H9 (cell line): ENCODE measurements at regions not wholly inside any gene's neighbourhood (a gene's known extent, or its start where the extent isn't known, plus 50 kb on each side); places are given as distances from the start of the nearest gene placed in this dataset.
A peak's percentile ranks its signal among the peaks of the same experiment; 100 is the strongest.

Experiments
- DNase-seq: peaks from one replicate; pipeline ENCODE4 v3.0.0-alpha.2; 2017
- H2AFZ ChIP-seq: one replicate; pipeline ENCODE4 v1.6.1; 2013; ENCODE audit warnings: mild to moderate bottlenecking, low read length, control low read depth, moderate library complexity
- H2AK5ac ChIP-seq: 2 replicates; pipeline ENCODE4 v1.6.1; 2013; ENCODE audit warnings: low read length, control low read depth, mixed read lengths; ENCODE audit not compliant: insufficient read length
- H2BK120ac ChIP-seq: one replicate; pipeline ENCODE4 v1.6.1; 2013; ENCODE audit warnings: low read depth, mild to moderate bottlenecking, low read length, control low read depth, inconsistent platforms; ENCODE audit not compliant: poor library complexity, severe bottlenecking
- H2BK12ac ChIP-seq: 2 replicates; pipeline ENCODE4 v1.6.1; 2013; ENCODE audit warnings: low read length, control low read depth, mixed read lengths, low read depth; ENCODE audit not compliant: insufficient read length
- H2BK15ac ChIP-seq: 2 replicates; pipeline ENCODE4 v1.6.1; 2013; ENCODE audit warnings: low read depth, low read length, control low read depth
- H2BK20ac ChIP-seq: one replicate; pipeline ENCODE4 v1.6.1; 2013; ENCODE audit warnings: low read depth, mild to moderate bottlenecking, low read length, control low read depth, inconsistent platforms; ENCODE audit not compliant: poor library complexity, severe bottlenecking
- H2BK5ac ChIP-seq: 2 replicates; pipeline ENCODE4 v1.6.1; 2013; ENCODE audit warnings: low read length, control low read depth, mixed read lengths; ENCODE audit not compliant: insufficient read length
- H3K14ac ChIP-seq: 2 replicates; pipeline ENCODE4 v1.6.1; 2013; ENCODE audit warnings: low read length, control low read depth; ENCODE audit not compliant: insufficient read depth
- H3K18ac ChIP-seq: 2 replicates; pipeline ENCODE4 v1.6.1; 2013; ENCODE audit warnings: low read depth, mild to moderate bottlenecking, mixed read lengths, low read length, control low read depth; ENCODE audit not compliant: insufficient read length
- H3K23ac ChIP-seq: 2 replicates; pipeline ENCODE4 v1.6.1; 2013; ENCODE audit warnings: low read length, control low read depth, mixed read lengths, low read depth; ENCODE audit not compliant: insufficient read length
- H3K23me2 ChIP-seq: 2 replicates; pipeline ENCODE4 v1.6.1; 2013; ENCODE audit warnings: low read depth, mild to moderate bottlenecking, mixed read lengths, low read length, control low read depth; ENCODE audit not compliant: insufficient read length, poor library complexity, severe bottlenecking
- H3K27ac ChIP-seq: 2 replicates; pipeline ENCODE4 v1.5.1; 2013; ENCODE audit warnings: low read length, control low read depth, mixed read lengths, low read depth; ENCODE audit not compliant: insufficient read length
- H3K27me3 ChIP-seq: 2 replicates; pipeline ENCODE4 v1.6.1; 2013; ENCODE audit warnings: low read length, control low read depth, inconsistent platforms; ENCODE audit not compliant: insufficient read depth
- H3K4ac ChIP-seq: 2 replicates; pipeline ENCODE4 v1.6.1; 2013; ENCODE audit warnings: low read depth, mild to moderate bottlenecking, control low read depth, inconsistent platforms, low read length, moderate library complexity
- H3K4me1 ChIP-seq: 2 replicates; pipeline ENCODE4 v1.6.1; 2013; ENCODE audit warnings: low read length, control low read depth, inconsistent platforms; ENCODE audit not compliant: insufficient read depth
- H3K4me2 ChIP-seq: 2 replicates; pipeline ENCODE4 v1.6.1; 2013; ENCODE audit warnings: low read length, control low read depth, mixed read lengths; ENCODE audit not compliant: insufficient read length, insufficient read depth
- H3K56ac ChIP-seq: 2 replicates; pipeline ENCODE4 v1.6.1; 2013; ENCODE audit warnings: low read depth, mild to moderate bottlenecking, mixed read lengths, low read length, control low read depth; ENCODE audit not compliant: insufficient read length
- H3K79me1 ChIP-seq: 2 replicates; pipeline ENCODE4 v1.6.1; 2013; ENCODE audit warnings: low read depth, mild to moderate bottlenecking, moderate library complexity, low read length, control low read depth, inconsistent platforms; ENCODE audit not compliant: insufficient read depth, poor library complexity, severe bottlenecking
- H3K79me2 ChIP-seq: 2 replicates; pipeline ENCODE4 v1.6.1; 2013; ENCODE audit warnings: low read length, control low read depth, inconsistent platforms; ENCODE audit not compliant: insufficient read depth
- H3K9ac ChIP-seq: 2 replicates; pipeline ENCODE4 v1.6.1; 2013; ENCODE audit warnings: low read length, control low read depth, mixed read lengths; ENCODE audit not compliant: insufficient read length; ENCODE audit errors: extremely low read depth
- H3K9me3 ChIP-seq: one replicate; pipeline ENCODE4 v1.6.1; 2013; ENCODE audit warnings: low read depth, low read length, inconsistent platforms; ENCODE audit not compliant: control insufficient read depth
- H3T11ph ChIP-seq: one replicate; pipeline ENCODE4 v1.6.1; 2013; ENCODE audit warnings: mild to moderate bottlenecking, low read length, control low read depth, inconsistent platforms
- H4K20me1 ChIP-seq: one replicate; pipeline ENCODE4 v1.6.1; 2013; ENCODE audit not compliant: control insufficient read depth, insufficient read length, insufficient read depth
- H4K5ac ChIP-seq: 2 replicates; pipeline ENCODE4 v1.6.1; 2013; ENCODE audit warnings: low read depth, mild to moderate bottlenecking, mixed read lengths, low read length, control low read depth; ENCODE audit not compliant: insufficient read length
- H4K8ac ChIP-seq: replicated peaks from 2 replicates; pipeline ENCODE4 v1.6.1; 2013; ENCODE audit warnings: low read length, control low read depth, mixed read lengths, low read depth; ENCODE audit not compliant: insufficient read length
- H4K91ac ChIP-seq: 2 replicates; pipeline ENCODE4 v1.6.1; 2013; ENCODE audit warnings: low read depth, mild to moderate bottlenecking, moderate library complexity, mixed read lengths, low read length, control low read depth; ENCODE audit not compliant: insufficient read length
- H3K27ac Mint-ChIP-seq, 3 experiments: 2 replicates in 2 of 3; 3 replicates in 1 of 3; pipeline ENCODE4 v1.8.0; 2020 to 2021; ENCODE audit warnings: mixed read lengths in 3 of 3, mild to moderate bottlenecking in 1 of 3, moderate library complexity in 1 of 3
- H3K27me3 Mint-ChIP-seq: 2 replicates; pipeline ENCODE4 v1.8.0; 2021; ENCODE audit warnings: low read depth, mild to moderate bottlenecking, moderate library complexity, mixed read lengths
- H3K36me3 Mint-ChIP-seq, 3 experiments: 2 replicates in 2 of 3; 3 replicates in 1 of 3; pipeline ENCODE4 v1.8.0; 2020 to 2021; ENCODE audit warnings: low read depth in 3 of 3, mixed read lengths in 3 of 3; ENCODE audit not compliant: insufficient read depth in 1 of 3
- H3K4me1 Mint-ChIP-seq, 2 experiments: 2 replicates each; pipeline ENCODE4 v1.8.0; 2020; ENCODE audit warnings: mixed read lengths in 2 of 2
- H3K4me3 Mint-ChIP-seq, 2 experiments: 2 replicates in 1 of 2; 3 replicates in 1 of 2; pipeline ENCODE4 v1.8.0; 2020 to 2021; ENCODE audit warnings: mild to moderate bottlenecking in 2 of 2, mixed read lengths in 2 of 2, moderate library complexity in 1 of 2
- H3K9me3 Mint-ChIP-seq, 2 experiments: 2 replicates in 1 of 2; 3 replicates in 1 of 2; pipeline ENCODE4 v1.8.0; 2020; ENCODE audit warnings: mild to moderate bottlenecking in 2 of 2, mixed read lengths in 2 of 2, moderate library complexity in 1 of 2
- WGBS: extraction: QIAGEN DNeasy Blood & Tissue Kit; methylation state at CpG from one replicate; pipeline ENCODE4 v1.1.7; 2013; ENCODE audit warnings: missing lambda C conversion rate, low lambda C conversion rate, mixed read lengths; ENCODE audit not compliant: insufficient read length; ENCODE audit errors: extremely low coverage; 5-methylcytosine and 5-hydroxymethylcytosine counted together
- TF ChIP-seq, protein P1 (sequence below): fragments of 200-600 bp; sonication (generic); conservative IDR thresholded peaks from 3 replicates; pipeline ENCODE4 v1.8.0; 2021; ENCODE audit warnings: antibody characterized with exemption, mild to moderate bottlenecking

DNA sequence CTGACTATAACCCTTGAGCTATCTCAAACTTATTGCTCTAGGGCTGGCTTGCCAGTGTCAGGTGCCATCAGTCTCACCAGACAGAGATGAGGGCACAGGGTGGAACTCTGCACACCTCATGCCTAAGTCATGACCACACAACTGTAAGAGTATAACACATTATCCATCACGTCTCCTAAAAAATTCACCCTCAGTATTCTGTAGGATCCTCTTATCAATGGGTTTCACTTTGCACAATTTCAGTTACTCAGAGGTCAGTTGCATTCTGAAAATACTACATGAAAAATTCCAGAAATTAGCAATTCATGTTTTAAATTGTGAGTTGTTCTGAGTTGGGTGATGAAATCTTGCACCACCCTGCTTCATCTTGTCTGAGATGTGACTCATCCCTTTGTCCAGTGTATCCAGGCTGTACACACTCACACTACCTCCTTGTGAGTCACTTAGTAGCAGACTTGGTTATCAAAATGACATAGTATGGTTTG lies 690.9 kb upstream of the CDH18 start:
- Histone ChIP-seq H3K23ac (no peak overlapping the region), H3K4me2 (no peak overlapping the region), H3K27ac (no peak overlapping the region), H4K8ac (no peak overlapping the region), H3K4ac (no peak overlapping the region), H2AFZ (no peak overlapping the region), H3K18ac (no peak overlapping the region), H2BK15ac (no peak overlapping the region), H4K5ac (no peak overlapping the region), H3T11ph (no peak overlapping the region), H4K91ac (no peak overlapping the region), H3K4me1 (no peaks in the 10 kb centered on the region; the same call in 1 of the 2 replicates), H3K23me2 (no peaks in the 10 kb centered on the region), H3K79me2 (no peaks in the 10 kb centered on the region), H4K20me1 (no peaks in the 10 kb centered on the region), H3K9me3 (no peaks in the 10 kb centered on the region), H2AK5ac (no peak overlapping the region), H2BK20ac (no peak overlapping the region), H3K9ac (no peak overlapping the region), H2BK5ac (no peak overlapping the region), H2BK120ac (no peak overlapping the region), H3K79me1 (no peaks in the 10 kb centered on the region), H2BK12ac (no peak overlapping the region), H3K14ac (no peak overlapping the region), H3K56ac (no peak overlapping the region), H3K27me3 (no peaks in the 10 kb centered on the region)
- Mint-ChIP-seq H3K27me3 (no peaks in the 10 kb centered on the region), H3K27ac (0 out of 7 replicates have a peak overlapping the region, but pooled peaks of 1 of the 3 experiments have one; percentile 39), H3K9me3 (no peaks in the 10 kb centered on the region), H3K36me3 (no peaks in the 10 kb centered on the region), H3K4me1 (peaks cover 7 to 14% of the 10 kb centered on the region in 2 experiments), H3K4me3 (no peak overlapping the region)
- no peak for DNase-seq
- TF ChIP-seq, protein P1, sequence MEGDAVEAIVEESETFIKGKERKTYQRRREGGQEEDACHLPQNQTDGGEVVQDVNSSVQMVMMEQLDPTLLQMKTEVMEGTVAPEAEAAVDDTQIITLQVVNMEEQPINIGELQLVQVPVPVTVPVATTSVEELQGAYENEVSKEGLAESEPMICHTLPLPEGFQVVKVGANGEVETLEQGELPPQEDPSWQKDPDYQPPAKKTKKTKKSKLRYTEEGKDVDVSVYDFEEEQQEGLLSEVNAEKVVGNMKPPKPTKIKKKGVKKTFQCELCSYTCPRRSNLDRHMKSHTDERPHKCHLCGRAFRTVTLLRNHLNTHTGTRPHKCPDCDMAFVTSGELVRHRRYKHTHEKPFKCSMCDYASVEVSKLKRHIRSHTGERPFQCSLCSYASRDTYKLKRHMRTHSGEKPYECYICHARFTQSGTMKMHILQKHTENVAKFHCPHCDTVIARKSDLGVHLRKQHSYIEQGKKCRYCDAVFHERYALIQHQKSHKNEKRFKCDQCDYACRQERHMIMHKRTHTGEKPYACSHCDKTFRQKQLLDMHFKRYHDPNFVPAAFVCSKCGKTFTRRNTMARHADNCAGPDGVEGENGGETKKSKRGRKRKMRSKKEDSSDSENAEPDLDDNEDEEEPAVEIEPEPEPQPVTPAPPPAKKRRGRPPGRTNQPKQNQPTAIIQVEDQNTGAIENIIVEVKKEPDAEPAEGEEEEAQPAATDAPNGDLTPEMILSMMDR: no peak
- WGBS: no CpG with 5 or more reads among the region's 1 CpG
